GM12873 (cell line): ENCODE measurements at regions not wholly inside any gene's neighbourhood (a gene's known extent, or its start where the extent isn't known, plus 50 kb on each side); places are given as distances from the start of the nearest gene placed in this dataset.

Source experiments
- CTCF ChIP-seq: IDR thresholded peaks from 2 replicates; pipeline ENCODE4 v1.5.1; 2012; ENCODE audit warnings: low read depth, mild to moderate bottlenecking, moderate library complexity, low read length, control low read depth; ENCODE audit not compliant: insufficient read depth; ENCODE audit errors: missing control alignments

- no peak for TF ChIP-seq CTCF
Observed at GRCh38 chr13:97883396-97883795, 70.1 kb upstream of the IPO5 start.

GRCh38 chr13:97884707-97885468, 68.6 kb upstream of the IPO5 start:
- no peak for TF ChIP-seq CTCF

GRCh38 chr13:97885641-97886040, 67.8 kb upstream of the IPO5 start:
- no peak for TF ChIP-seq CTCF

GRCh38 chr13:97889803-97890202, 63.7 kb upstream of the IPO5 start:
- TF ChIP-seq CTCF, result no peak

GRCh38 chr13:97890573-97890972, 62.9 kb upstream of the IPO5 start:
- TF ChIP-seq CTCF, result no peak

- no peak for TF ChIP-seq CTCF
Observed at GRCh38 chr13:97892717-97893116, 60.8 kb upstream of the IPO5 start.

- TF ChIP-seq CTCF, result no peak
Observed at GRCh38 chr13:97895383-97895782, 58.1 kb upstream of the IPO5 start.
